Adrenal gland (tissue), 9 donors: ENCODE measurements at regions not wholly inside any gene's neighbourhood (a gene's known extent, or its start where the extent isn't known, plus 50 kb on each side); places are given as distances from the start of the nearest gene placed in this dataset.
"Not testable (repeated sequence)": the region's sequence is repeated elsewhere in the genome, so short reads cannot be mapped to it uniquely, and the experiment has no call there.

ENCODE experiments used
- DNase-seq, 7 donors: peaks; one replicate each; pipeline ENCODE4 v3.0.0-alpha.2; 2019 to 2020
- H3K27ac ChIP-seq, 5 donors: fragments of 200-600 bp; sonication (generic) in 4 of 5; 1 replicate in 3 of 5; 2 replicates in 2 of 5; pipeline versions ENCODE4 v1.5.1 to v1.8.0; 2016 to 2020; ENCODE audit warnings: mild to moderate bottlenecking in 1 of 5
- H3K27me3 ChIP-seq: fragments of 200-600 bp; 2 replicates; pipeline ENCODE4 v1.8.0; 2021
- H3K36me3 ChIP-seq, 2 donors: fragments of 200-600 bp; replicated peaks in 1 of 2; 1 replicate in 1 of 2; 2 replicates in 1 of 2; pipeline versions ENCODE4 v1.5.1 to v1.8.0; 2018 to 2022
- H3K4me1 ChIP-seq, 2 donors: fragments of 200-600 bp; replicated peaks in 1 of 2; 1 replicate in 1 of 2; 2 replicates in 1 of 2; pipeline versions ENCODE4 v1.5.1 to v1.8.0; 2018 to 2021
- H3K4me3 ChIP-seq, 4 donors: fragments of 200-600 bp; sonication (generic) in 3 of 4; one replicate each; pipeline ENCODE4 v1.5.1; 2016 to 2018
- H3K9me3 ChIP-seq, 3 donors: fragments of 200-600 bp; sonication (generic) in 1 of 3; replicated peaks in 1 of 3; 1 replicate in 2 of 3; 2 replicates in 1 of 3; pipeline versions ENCODE4 v1.5.1 to v1.8.0; 2016 to 2021
- POLR2A ChIP-seq, 2 donors: fragments of 450-650 bp; IDR thresholded peaks; one replicate each; pipeline ENCODE4 v1.6.1; 2017; ENCODE audit warnings: antibody characterized with exemption in 2 of 2, mild to moderate bottlenecking in 2 of 2, moderate library complexity in 1 of 2
- WGBS, 4 donors: extraction: QIAGEN DNeasy Blood & Tissue Kit in 2 of 4; methylation state at CpG; one replicate each; pipeline versions ENCODE4 v1.1.5 to v1.1.7; 2013 to 2017; 5-methylcytosine and 5-hydroxymethylcytosine counted together
- intact Hi-C, 2 donors: fragments of 100-400 bp; cut with DNase I; formaldehyde crosslinking; loops; one replicate each; pipeline versions ENCODE4 v1.14.1 to v1.15.0; 2022 to 2023
- TF ChIP-seq, protein P1 (sequence below), 6 experiments: fragments of 450-650 bp in 4 of 6; fragments of 200-600 bp in 2 of 6; sonication (generic) in 1 of 6; IDR thresholded peaks; 1 replicate in 5 of 6; 2 replicates in 1 of 6; pipeline versions ENCODE4 v1.5.1 to v1.8.0; 2016 to 2021; ENCODE audit warnings: antibody characterized with exemption in 6 of 6, mild to moderate bottlenecking in 2 of 6, moderate library complexity in 1 of 6
- donor health status: healthy with polysubstance abuse.
- donor health status: Bipolar disorder and iron deficiency.
- donor health status: DM: yes; HTN: yes; CAD: no.
- donor health status: DM: no; HTN: no; CAD: no.
- donor health status: DM: no; HTN: no; CAD: no.

- 70 to 85% (median 77%) methylated on average over 2 of the region's 2 CpGs for WGBS, 4 donors
- TF ChIP-seq, protein P1, sequence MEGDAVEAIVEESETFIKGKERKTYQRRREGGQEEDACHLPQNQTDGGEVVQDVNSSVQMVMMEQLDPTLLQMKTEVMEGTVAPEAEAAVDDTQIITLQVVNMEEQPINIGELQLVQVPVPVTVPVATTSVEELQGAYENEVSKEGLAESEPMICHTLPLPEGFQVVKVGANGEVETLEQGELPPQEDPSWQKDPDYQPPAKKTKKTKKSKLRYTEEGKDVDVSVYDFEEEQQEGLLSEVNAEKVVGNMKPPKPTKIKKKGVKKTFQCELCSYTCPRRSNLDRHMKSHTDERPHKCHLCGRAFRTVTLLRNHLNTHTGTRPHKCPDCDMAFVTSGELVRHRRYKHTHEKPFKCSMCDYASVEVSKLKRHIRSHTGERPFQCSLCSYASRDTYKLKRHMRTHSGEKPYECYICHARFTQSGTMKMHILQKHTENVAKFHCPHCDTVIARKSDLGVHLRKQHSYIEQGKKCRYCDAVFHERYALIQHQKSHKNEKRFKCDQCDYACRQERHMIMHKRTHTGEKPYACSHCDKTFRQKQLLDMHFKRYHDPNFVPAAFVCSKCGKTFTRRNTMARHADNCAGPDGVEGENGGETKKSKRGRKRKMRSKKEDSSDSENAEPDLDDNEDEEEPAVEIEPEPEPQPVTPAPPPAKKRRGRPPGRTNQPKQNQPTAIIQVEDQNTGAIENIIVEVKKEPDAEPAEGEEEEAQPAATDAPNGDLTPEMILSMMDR (IDR thresholded peaks at IDR 0.05) = no peak
- no peak for TF ChIP-seq POLR2A (IDR thresholded peaks at IDR 0.05)
- Histone ChIP-seq H3K4me3 (no peak overlapping the region), H3K9me3 (no peaks in the 10 kb centered on the region), H3K36me3 (no peaks in the 10 kb centered on the region), H3K27ac (no peak overlapping the region), H3K4me1 (no peaks in the 10 kb centered on the region), H3K27me3 (peaks cover 5% of the 10 kb centered on the region)
- intact Hi-C loops = no loop called here
- no peak for DNase-seq
Observed at GRCh38 chrX:34270434-34270833, 138.3 kb upstream of the FAM47A start.

- no peak overlapping the region for H3K4me3 ChIP-seq
- H3K9me3 ChIP-seq = no peaks in the 10 kb centered on the region
- H3K27ac ChIP-seq = no peak overlapping the region
- H3K4me1 ChIP-seq = no peaks in the 10 kb centered on the region
- no peak for DNase-seq
- WGBS, 4 donors = 45 to 58% (median 57%) methylated on average over 4 of the region's 4 CpGs
- no peaks in the 10 kb centered on the region for H3K27me3 ChIP-seq
- H3K36me3 ChIP-seq = no peaks in the 10 kb centered on the region
- TF ChIP-seq POLR2A (IDR thresholded peaks at IDR 0.05) = no peak
- TF ChIP-seq, protein P1 (IDR thresholded peaks at IDR 0.05) = no peak
- intact Hi-C loops = no loop called here
Observed at GRCh38 chrX:34238896-34239295, 106.8 kb upstream of the FAM47A start.

DNA sequence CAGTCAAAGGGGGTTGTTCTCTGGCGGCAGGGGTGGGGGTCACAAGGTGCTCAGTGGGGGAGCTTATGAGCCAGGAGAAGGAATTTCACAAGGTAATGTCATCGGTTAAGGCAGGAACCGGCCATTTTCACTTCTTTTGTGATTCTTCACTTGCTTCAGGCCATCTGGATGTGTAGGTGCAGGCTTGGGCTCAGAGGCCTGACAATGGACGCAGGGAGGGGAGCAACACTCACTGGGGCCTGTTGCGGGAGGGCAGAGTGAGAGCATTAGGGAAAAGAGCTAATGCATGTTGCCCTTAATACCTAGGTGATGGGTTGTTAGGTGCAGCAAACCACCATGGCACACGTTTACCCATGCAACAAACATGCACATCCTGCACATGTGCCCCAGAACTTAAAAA, 98.0 kb upstream of the FAM47A start:
- H3K4me3 ChIP-seq, H3K9me3 ChIP-seq, H3K27ac ChIP-seq, H3K36me3 ChIP-seq, H3K4me1 ChIP-seq, intact Hi-C loops, DNase-seq, H3K27me3 ChIP-seq: not testable (repeated sequence)
- 59 to 74% (median 67%) methylated on average over 6 of the region's 6 CpGs for WGBS, 4 donors

DNA sequence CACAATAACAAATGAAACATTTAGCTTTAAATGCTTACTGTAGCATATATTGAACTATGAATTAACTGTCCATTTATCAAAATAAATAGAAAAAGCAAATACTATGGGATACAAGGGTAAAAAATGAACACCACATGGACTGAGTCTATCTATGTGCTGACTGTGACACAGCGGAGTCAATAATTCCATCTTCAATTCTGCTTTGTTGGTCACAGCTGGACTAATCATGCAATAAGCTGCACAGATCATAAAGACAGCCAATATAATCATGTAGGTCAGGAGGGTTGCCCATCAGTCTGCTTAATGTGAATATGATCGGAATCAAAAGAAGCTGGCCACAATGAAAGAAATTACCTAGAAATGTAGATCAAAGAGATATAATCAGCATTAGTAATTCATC, 95.7 kb upstream of the FAM47A start:
- intact Hi-C loops = no loop called here
- no peak for TF ChIP-seq POLR2A (IDR thresholded peaks at IDR 0.05)
- TF ChIP-seq, protein P1 (IDR thresholded peaks at IDR 0.05) = no peak
- 83 to 89% (median 86%) methylated on average over 2 of the region's 2 CpGs for WGBS, 4 donors

DNA sequence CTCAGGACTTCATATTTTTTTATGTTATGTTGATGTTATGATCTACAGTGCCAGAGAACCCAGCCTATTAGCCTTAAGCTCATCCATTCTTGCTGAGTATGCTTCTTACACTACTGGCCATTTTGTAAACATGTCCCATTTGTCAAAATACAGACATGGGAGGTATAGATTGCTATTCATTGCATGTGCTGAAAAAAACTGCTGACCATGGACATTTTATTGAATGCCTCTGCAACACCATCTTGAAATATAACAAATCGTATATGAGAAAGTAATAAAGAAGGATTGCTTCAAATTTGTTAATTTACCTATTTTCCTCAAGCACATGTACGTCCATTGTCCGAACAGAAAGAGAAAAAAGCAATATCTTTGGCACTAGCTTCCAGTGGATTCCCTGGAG, 91.5 kb upstream of the FAM47A start:
- WGBS, 4 donors = 37 to 64% (median 53%) methylated on average over 3 of the region's 3 CpGs
- no peak for DNase-seq
- Histone ChIP-seq H3K27me3 (no peaks in the 10 kb centered on the region), H3K4me3 (no peak overlapping the region), H3K36me3 (no peaks in the 10 kb centered on the region), H3K9me3 (no peaks in the 10 kb centered on the region), H3K27ac (no peak overlapping the region), H3K4me1 (no peaks in the 10 kb centered on the region)
- intact Hi-C loops = no loop called here
- no peak for TF ChIP-seq POLR2A (IDR thresholded peaks at IDR 0.05)
- TF ChIP-seq, protein P1 (IDR thresholded peaks at IDR 0.05) = no peak

More for the DNA sequence above, 95.7 kb upstream of the FAM47A start:
- no peak for DNase-seq
- H3K36me3 ChIP-seq = no peaks in the 10 kb centered on the region
- H3K4me3 ChIP-seq = no peak overlapping the region
- no peaks in the 10 kb centered on the region for H3K27me3 ChIP-seq
- no peaks in the 10 kb centered on the region for H3K4me1 ChIP-seq
- H3K9me3 ChIP-seq = no peaks in the 10 kb centered on the region
- no peak overlapping the region for H3K27ac ChIP-seq
